ENCODE measurements at regions not wholly inside any gene's neighbourhood (a gene's known extent, or its start where the extent isn't known, plus 50 kb on each side); places are given as distances from the start of the nearest gene placed in this dataset.

GRCh38 chr18:5640939-5641338, 97.1 kb upstream of the EPB41L3 start:
- TF ChIP-seq CTCF (conservative IDR thresholded peaks at IDR 0.05; ENCODE audit: low read depth, low read length) = no peak
- no peak for TF ChIP-seq EZH2 (IDR thresholded peaks at IDR 0.05; ENCODE audit: borderline replicate concordance, low read depth, low read length, poor library complexity, severe bottlenecking)
